ENCODE measurements at regions not wholly inside any gene's neighbourhood (a gene's known extent, or its start where the extent isn't known, plus 50 kb on each side); places are given as distances from the start of the nearest gene placed in this dataset.

DNA sequence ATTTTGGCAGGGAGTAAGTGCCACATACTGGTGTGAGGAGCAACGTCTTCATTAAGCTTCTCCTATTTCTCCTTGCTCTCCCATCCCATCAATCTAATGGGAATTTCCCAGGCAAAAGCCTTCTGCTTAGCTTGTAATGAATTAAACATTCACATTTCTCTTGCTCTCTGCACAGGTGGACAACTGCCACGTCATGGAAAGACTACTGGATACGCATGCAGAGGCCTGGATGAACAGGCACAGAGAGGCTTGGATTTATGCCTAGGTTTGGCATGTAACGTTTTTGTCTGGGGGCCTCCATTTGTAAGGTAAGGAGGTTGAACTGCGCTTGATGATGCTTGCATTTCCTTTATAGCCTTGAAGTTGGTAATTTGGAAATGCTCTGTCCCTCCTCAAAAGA lies 374.8 kb downstream of the KLF12 start:
- TF ChIP-seq POLR2A (IDR thresholded peaks at IDR 0.05; ENCODE audit: low read length) (no peak), GATA1 (IDR thresholded peaks at IDR 0.05; ENCODE audit: low read depth, low read length) (no peak)
